Heart right ventricle (tissue), 16 donors: ENCODE measurements at regions not wholly inside any gene's neighbourhood (a gene's known extent, or its start where the extent isn't known, plus 50 kb on each side); places are given as distances from the start of the nearest gene placed in this dataset.

Source experiments
- ATAC-seq, 8 donors: fragments of 200-7000 bp; cut with Tn5 transposase; one replicate each; pipeline ENCODE4 v1.9.1; 2020; ENCODE audit warnings: mild to moderate bottlenecking in 8 of 8, moderate library complexity in 8 of 8, moderate number of reproducible peaks in 1 of 8
- DNase-seq, 2 donors: peaks; one replicate each; pipeline ENCODE4 v3.0.0-alpha.2; 2020
- H3K27ac ChIP-seq, 10 donors: fragments of 200-600 bp; sonication (generic) in 2 of 10; one replicate each; pipeline versions ENCODE4 v1.5.0 to v1.8.0; 2020 to 2022; ENCODE audit warnings: mild to moderate bottlenecking in 3 of 10
- H3K27me3 ChIP-seq, 7 donors: fragments of 200-600 bp; one replicate each; pipeline ENCODE4 v1.8.0; 2021 to 2022; ENCODE audit warnings: mild to moderate bottlenecking in 2 of 7
- H3K36me3 ChIP-seq, 9 donors: fragments of 200-600 bp; sonication (generic) in 1 of 9; one replicate each; pipeline versions ENCODE4 v1.5.0 to v1.8.0; 2020 to 2022; ENCODE audit warnings: mild to moderate bottlenecking in 2 of 9
- H3K4me1 ChIP-seq, 9 donors: fragments of 200-600 bp; sonication (generic) in 1 of 9; one replicate each; pipeline versions ENCODE4 v1.5.0 to v1.8.0; 2020 to 2022; ENCODE audit warnings: mild to moderate bottlenecking in 4 of 9
- H3K4me3 ChIP-seq, 10 donors: fragments of 200-600 bp; sonication (generic) in 2 of 10; one replicate each; pipeline versions ENCODE4 v1.5.0 to v1.8.0; 2020 to 2022; ENCODE audit warnings: mild to moderate bottlenecking in 7 of 10, moderate library complexity in 2 of 10
- H3K9me3 ChIP-seq, 11 donors: fragments of 200-600 bp in 10 of 11; sonication (generic) in 2 of 11; one replicate each; pipeline versions ENCODE4 v1.5.0 to v1.8.0; 2013 to 2022; ENCODE audit warnings: mild to moderate bottlenecking in 2 of 11, control low read depth in 1 of 11, moderate library complexity in 1 of 11
- WGBS, 2 donors: extraction: QIAGEN DNeasy Blood & Tissue Kit; methylation state at CpG; one replicate each; pipeline ENCODE4 v1.1.7; 2013; ENCODE audit warnings: inconsistent platforms in 1 of 2; 5-methylcytosine and 5-hydroxymethylcytosine counted together
- intact Hi-C, 10 donors: fragments of 100-400 bp; cut with DNase I; formaldehyde crosslinking; loops; one replicate each; pipeline versions ENCODE4 v1.11.1 to v1.14.2; 2022
- TF ChIP-seq, protein P1 (sequence below), 9 donors: fragments of 200-600 bp; sonication (generic) in 2 of 9; IDR thresholded peaks; one replicate each; pipeline versions ENCODE4 v1.5.0 to v1.8.0; 2021 to 2022; ENCODE audit warnings: antibody characterized with exemption in 9 of 9, mild to moderate bottlenecking in 5 of 9, moderate library complexity in 1 of 9
- donor health status: Arrhythmogenic right ventricular cardiomyopathy.
- donor health status: ischemic (EF 13 %, LVEDD 7.1; RV severe dilation, severe dysfunction).
- donor health status: healthy with polysubstance abuse.
- donor health status: DM: no; HTN: yes; CAD: no.
- donor health status: DM: no; HTN: no; CAD: no.
- donor health status: ischemic (EF 25% LVEDD 6.9; RV normal size, moderate dysfunction).
- donor health status: ischemic (EF 25% LVEDD 5.7; RV mildly dilated, moderate dysfunction).
- donor health status: healthy.
- donor health status: DM: yes; HTN: yes; CAD: no.
- donor health status: Ischemic cardiomyopathy.
- donor health status: ischemic (EF 35%, LVEDD 5.7; RV mildly dilated, moderate dysfunction).
- donor health status: nonischemic (EF 11% LVEDD 7.7; RV severe dilation, severe dysfunction).
- donor health status: DM: yes; HTN: yes; CAD: no.
- donor health status: PGD.
- donor health status: ischemic (EF 29% LVEDD 5.4; RV normal size, mild dysfunction).
- donor health status: nonischemic (EF 23%, LVEDD 6.1; RV moderate dilation, normal function).

DNA sequence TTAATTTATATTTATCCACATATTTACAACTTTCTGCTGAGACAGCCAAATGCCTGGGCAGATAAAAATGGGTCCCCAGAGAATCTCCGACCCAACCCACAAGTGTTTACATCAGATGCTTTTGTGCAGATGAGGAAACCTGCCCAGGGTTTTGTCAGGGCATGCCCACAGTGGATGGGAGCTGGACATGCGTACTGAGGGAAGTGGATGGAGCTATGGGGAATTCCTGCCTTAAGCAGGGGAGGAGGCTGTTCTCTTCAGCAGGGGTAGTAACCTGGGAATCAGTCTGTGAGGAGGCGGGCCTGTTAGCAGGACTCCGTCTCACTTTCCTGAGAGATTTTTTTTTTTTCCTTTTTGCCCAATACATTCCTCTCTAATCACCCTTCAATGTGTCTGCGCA, 122.9 kb downstream of the RFC3 start:
- DNase-seq (no peak), ATAC-seq (no peak)
- TF ChIP-seq, protein P1, sequence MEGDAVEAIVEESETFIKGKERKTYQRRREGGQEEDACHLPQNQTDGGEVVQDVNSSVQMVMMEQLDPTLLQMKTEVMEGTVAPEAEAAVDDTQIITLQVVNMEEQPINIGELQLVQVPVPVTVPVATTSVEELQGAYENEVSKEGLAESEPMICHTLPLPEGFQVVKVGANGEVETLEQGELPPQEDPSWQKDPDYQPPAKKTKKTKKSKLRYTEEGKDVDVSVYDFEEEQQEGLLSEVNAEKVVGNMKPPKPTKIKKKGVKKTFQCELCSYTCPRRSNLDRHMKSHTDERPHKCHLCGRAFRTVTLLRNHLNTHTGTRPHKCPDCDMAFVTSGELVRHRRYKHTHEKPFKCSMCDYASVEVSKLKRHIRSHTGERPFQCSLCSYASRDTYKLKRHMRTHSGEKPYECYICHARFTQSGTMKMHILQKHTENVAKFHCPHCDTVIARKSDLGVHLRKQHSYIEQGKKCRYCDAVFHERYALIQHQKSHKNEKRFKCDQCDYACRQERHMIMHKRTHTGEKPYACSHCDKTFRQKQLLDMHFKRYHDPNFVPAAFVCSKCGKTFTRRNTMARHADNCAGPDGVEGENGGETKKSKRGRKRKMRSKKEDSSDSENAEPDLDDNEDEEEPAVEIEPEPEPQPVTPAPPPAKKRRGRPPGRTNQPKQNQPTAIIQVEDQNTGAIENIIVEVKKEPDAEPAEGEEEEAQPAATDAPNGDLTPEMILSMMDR (IDR thresholded peaks at IDR 0.05), result no peak
- Histone ChIP-seq H3K36me3 (no peaks in the 10 kb centered on the region), H3K4me3 (no peak overlapping the region), H3K27me3 (no peaks in the 10 kb centered on the region), H3K27ac (no peak overlapping the region), H3K4me1 (peaks cover 0 to 8% (median 0%) of the 10 kb centered on the region in 9 donors), H3K9me3 (no peaks in the 10 kb centered on the region)
- intact Hi-C loops, result loop anchor here in 2 of 10 donors (10.0 kb wide), 1 partner anchor 134 kb away; no protein-coding TSS in a partner anchor
- WGBS, 2 donors, result 82 to 94% methylated on average over 5 of the region's 5 CpGs

DNA sequence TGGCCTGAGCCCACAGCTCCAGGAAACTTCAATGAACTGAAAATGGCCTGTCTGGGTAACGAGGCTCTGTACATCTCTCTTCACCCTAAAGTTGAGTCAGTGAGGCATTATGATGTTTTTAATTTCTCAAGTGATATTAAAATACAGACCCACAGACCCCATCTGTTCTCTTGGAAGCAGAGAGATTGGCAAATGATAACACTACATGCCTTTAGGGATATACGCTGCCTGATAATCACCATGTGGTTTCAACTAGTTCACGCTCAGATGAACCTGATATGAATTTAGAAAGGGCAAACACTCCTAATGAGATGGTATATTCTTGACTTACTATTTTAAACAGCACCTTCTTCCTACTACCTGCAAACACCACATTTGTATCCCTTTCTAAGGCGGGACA, 127.5 kb downstream of the RFC3 start:
- no peaks in the 10 kb centered on the region for H3K4me1 ChIP-seq
- no peaks in the 10 kb centered on the region for H3K27me3 ChIP-seq
- TF ChIP-seq, protein P1 (IDR thresholded peaks at IDR 0.05), result no peak
- no peaks in the 10 kb centered on the region for H3K36me3 ChIP-seq
- intact Hi-C loops, result loop anchor here in 2 of 10 donors (10.0 kb wide), 1 partner anchor 129 kb away; no protein-coding TSS in a partner anchor
- WGBS, 2 donors, result 97% methylated on average over 4 of the region's 4 CpGs
- ATAC-seq, result no peak
- no peak for DNase-seq
- H3K9me3 ChIP-seq, result no peaks in the 10 kb centered on the region
- no peak overlapping the region for H3K4me3 ChIP-seq
- H3K27ac ChIP-seq, result no peak overlapping the region

DNA sequence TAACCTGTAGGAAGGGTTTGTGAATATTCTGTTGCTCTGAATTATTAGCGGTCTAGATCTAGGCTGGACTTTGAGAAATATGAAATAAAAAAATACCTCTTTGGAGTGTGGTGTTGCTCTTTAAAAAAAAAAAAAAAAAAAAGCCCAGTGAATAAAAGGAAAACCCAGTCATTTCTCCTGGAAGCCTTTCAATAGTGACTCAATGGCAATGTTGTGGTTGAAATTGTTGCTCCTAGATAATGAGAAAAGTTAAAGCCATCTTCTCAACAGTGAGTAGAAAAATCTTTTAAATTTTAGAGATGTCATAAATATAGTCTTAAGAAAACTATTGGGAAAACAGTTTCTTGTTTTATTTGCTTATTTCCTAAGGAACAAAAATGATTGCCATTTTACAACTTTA, 135.3 kb downstream of the RFC3 start:
- TF ChIP-seq, protein P1 (IDR thresholded peaks at IDR 0.05), result no peak
- DNase-seq (no peak), ATAC-seq (peak in 2 of 8 donors; percentile 8 to 34)
- H3K9me3 ChIP-seq, result no peaks in the 10 kb centered on the region
- H3K27me3 ChIP-seq, result no peaks in the 10 kb centered on the region
- WGBS, 2 donors, result 91 to 95% methylated on average over 1 of the region's 1 CpG
- intact Hi-C loops, result no loop called here
- no peaks in the 10 kb centered on the region for H3K36me3 ChIP-seq
- H3K4me1 ChIP-seq, result no peaks in the 10 kb centered on the region
- no peak overlapping the region for H3K4me3 ChIP-seq
- H3K27ac ChIP-seq, result peak overlapping the region in 4 of 10 donors; percentile 23 to 46 (median 29)

DNA sequence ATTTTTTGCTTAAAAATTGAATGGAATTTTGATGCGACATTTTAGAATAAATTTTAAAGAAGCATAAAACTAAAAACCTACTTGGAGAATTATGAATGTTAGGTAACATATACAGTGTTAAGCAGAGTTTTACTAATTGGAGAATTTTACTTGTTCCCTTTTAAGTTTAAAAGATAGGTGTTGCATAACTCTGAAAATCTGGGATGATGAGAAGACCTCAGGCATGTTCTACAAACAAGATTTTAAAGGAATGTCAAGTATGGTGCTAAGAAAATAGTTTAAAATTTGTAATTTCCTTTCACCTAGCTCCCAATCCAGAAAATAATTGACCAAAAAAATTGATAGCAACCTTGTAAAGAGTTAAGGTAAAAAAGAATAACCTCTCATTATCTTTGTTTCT, 135.8 kb downstream of the RFC3 start:
- no peaks in the 10 kb centered on the region for H3K27me3 ChIP-seq
- no peaks in the 10 kb centered on the region for H3K9me3 ChIP-seq
- DNase-seq (no peak), ATAC-seq (no peak)
- H3K4me3 ChIP-seq, result no peak overlapping the region
- 95 to 100% methylated on average over 1 of the region's 1 CpG for WGBS, 2 donors
- no peaks in the 10 kb centered on the region for H3K4me1 ChIP-seq
- TF ChIP-seq, protein P1 (IDR thresholded peaks at IDR 0.05), result no peak
- H3K36me3 ChIP-seq, result no peaks in the 10 kb centered on the region
- intact Hi-C loops, result no loop called here
- peak overlapping the region in 5 of 10 donors; percentile 11 to 46 (median 24) for H3K27ac ChIP-seq
